DND-41 (cell line): ENCODE measurements at regions not wholly inside any gene's neighbourhood (a gene's known extent, or its start where the extent isn't known, plus 50 kb on each side); places are given as distances from the start of the nearest gene placed in this dataset.

ENCODE experiments used
- ATAC-seq: fragments of 200-7000 bp; cut with Tn5 transposase; 3 replicates; pipeline ENCODE4 v1.9.1; 2021; ENCODE audit warnings: low read depth; ENCODE audit not compliant: insufficient read depth
- DNase-seq: peaks from one replicate; pipeline ENCODE4 v3.0.0-alpha.2; 2020
- H2AFZ ChIP-seq: 2 replicates; pipeline ENCODE4 v1.6.0; 2012; ENCODE audit warnings: low read depth, low read length
- H3K27ac ChIP-seq: 2 replicates; pipeline ENCODE4 v1.5.1; 2012; ENCODE audit warnings: low read length, inconsistent platforms
- H3K27me3 ChIP-seq: fragments of 200-600 bp; sonication (generic); 2 replicates; pipeline ENCODE4 v1.6.0; 2012; ENCODE audit warnings: low read length, mild to moderate bottlenecking, inconsistent platforms; ENCODE audit not compliant: insufficient read depth, poor library complexity
- H3K36me3 ChIP-seq: 2 replicates; pipeline ENCODE4 v1.5.1; 2012; ENCODE audit warnings: low read length, inconsistent platforms; ENCODE audit not compliant: insufficient read depth
- H3K4me1 ChIP-seq: 2 replicates; pipeline ENCODE4 v1.5.1; 2012; ENCODE audit warnings: mild to moderate bottlenecking, low read length; ENCODE audit not compliant: insufficient read depth
- H3K4me2 ChIP-seq: 2 replicates; pipeline ENCODE4 v1.6.0; 2012; ENCODE audit warnings: mild to moderate bottlenecking, moderate library complexity, low read length, inconsistent platforms; ENCODE audit not compliant: insufficient read depth
- H3K4me3 ChIP-seq, 2 experiments: fragments of 200-600 bp in 1 of 2; shearing (Covaris generic) in 1 of 2; 2 replicates each; pipeline ENCODE4 v1.5.1; 2012 to 2016; ENCODE audit warnings: inconsistent platforms in 2 of 2, low read length in 2 of 2, mild to moderate bottlenecking in 2 of 2, low read depth in 1 of 2, moderate library complexity in 1 of 2
- H3K79me2 ChIP-seq: 2 replicates; pipeline ENCODE4 v1.6.0; 2012; ENCODE audit warnings: low read length, inconsistent platforms; ENCODE audit not compliant: insufficient read depth
- H3K9ac ChIP-seq: 2 replicates; pipeline ENCODE4 v1.6.0; 2012; ENCODE audit warnings: low read depth, mild to moderate bottlenecking, inconsistent platforms, low read length, moderate library complexity
- H3K9me3 ChIP-seq: 2 replicates; pipeline ENCODE4 v1.5.1; 2012; ENCODE audit warnings: low read length, moderate library complexity, mild to moderate bottlenecking, inconsistent platforms; ENCODE audit not compliant: insufficient read depth, severe bottlenecking
- H4K20me1 ChIP-seq: 2 replicates; pipeline ENCODE4 v1.6.0; 2012; ENCODE audit warnings: low read length; ENCODE audit not compliant: insufficient read depth
- CTCF ChIP-seq: IDR thresholded peaks from 2 replicates; pipeline ENCODE4 v1.5.1; 2012; ENCODE audit warnings: borderline replicate concordance, low read length, moderate library complexity, mild to moderate bottlenecking; ENCODE audit not compliant: poor library complexity, severe bottlenecking; ENCODE audit errors: extremely low read depth
- EZH2 ChIP-seq: IDR thresholded peaks from 3 replicates; pipeline ENCODE4 v1.6.1; 2012; ENCODE audit warnings: borderline replicate concordance, low read depth, mild to moderate bottlenecking, moderate library complexity, low read length, inconsistent platforms; ENCODE audit not compliant: severe bottlenecking

- Histone ChIP-seq H3K36me3 (no peaks in the 10 kb centered on the region), H3K9me3 (peaks cover 6% of the 10 kb centered on the region), H3K27me3 (peaks cover 5% of the 10 kb centered on the region), H2AFZ (no peak overlapping the region), H3K4me2 (no peak overlapping the region), H3K79me2 (no peaks in the 10 kb centered on the region), H3K9ac (no peak overlapping the region), H3K4me3 (no peak overlapping the region), H3K27ac (no peak overlapping the region), H4K20me1 (no peaks in the 10 kb centered on the region), H3K4me1 (no peaks in the 10 kb centered on the region)
- DNase-seq (no peak), ATAC-seq (no peak)
- no peak for TF ChIP-seq EZH2
- TF ChIP-seq CTCF, result no peak
Observed at GRCh38 chr13:32857689-32858088, 158.5 kb upstream of the KL start.

GRCh38 chr13:32859707-32860292, 156.4 kb upstream of the KL start:
- no peaks in the 10 kb centered on the region for H3K79me2 ChIP-seq
- no peaks in the 10 kb centered on the region for H3K36me3 ChIP-seq
- DNase-seq (no peak), ATAC-seq (no peak)
- no peak overlapping the region for H3K4me2 ChIP-seq
- H3K27me3 ChIP-seq, result peaks cover 5% of the 10 kb centered on the region
- H3K9me3 ChIP-seq, result peaks cover 6% of the 10 kb centered on the region
- H3K9ac ChIP-seq, result no peak overlapping the region
- no peak overlapping the region for H3K27ac ChIP-seq
- H2AFZ ChIP-seq, result no peak overlapping the region
- H4K20me1 ChIP-seq, result no peaks in the 10 kb centered on the region
- TF ChIP-seq EZH2 (no peak), CTCF (no peak)
- no peak overlapping the region for H3K4me3 ChIP-seq
- no peaks in the 10 kb centered on the region for H3K4me1 ChIP-seq

GRCh38 chr13:32861304-32861703, 154.9 kb upstream of the KL start:
- Histone ChIP-seq H3K9ac (no peak overlapping the region), H3K27me3 (peaks cover 5% of the 10 kb centered on the region), H3K4me2 (no peak overlapping the region), H3K9me3 (peaks cover 6% of the 10 kb centered on the region), H2AFZ (no peak overlapping the region), H3K27ac (no peak overlapping the region), H3K79me2 (no peaks in the 10 kb centered on the region), H3K4me1 (no peaks in the 10 kb centered on the region), H3K4me3 (no peak overlapping the region), H3K36me3 (no peaks in the 10 kb centered on the region), H4K20me1 (no peaks in the 10 kb centered on the region)
- ATAC-seq, result no peak
- TF ChIP-seq EZH2, result no peak
- DNase-seq, result no peak

- H3K4me1 ChIP-seq, result no peaks in the 10 kb centered on the region
- no peaks in the 10 kb centered on the region for H3K27me3 ChIP-seq
- no peak for TF ChIP-seq EZH2
- no peak for TF ChIP-seq CTCF
- H3K27ac ChIP-seq, result no peak overlapping the region
- no peak overlapping the region for H2AFZ ChIP-seq
- peaks cover 6% of the 10 kb centered on the region for H3K9me3 ChIP-seq
- no peak for DNase-seq
- H3K9ac ChIP-seq, result no peak overlapping the region
- H3K4me3 ChIP-seq, result no peak overlapping the region
- H3K4me2 ChIP-seq, result no peak overlapping the region
- H3K79me2 ChIP-seq, result no peaks in the 10 kb centered on the region
- no peak for ATAC-seq
- H3K36me3 ChIP-seq, result no peaks in the 10 kb centered on the region
- no peaks in the 10 kb centered on the region for H4K20me1 ChIP-seq
Observed at GRCh38 chr13:32863596-32863995, 152.6 kb upstream of the KL start.
